HG03196 (cell line): ENCODE measurements at regions not wholly inside any gene's neighbourhood (a gene's known extent, or its start where the extent isn't known, plus 50 kb on each side); places are given as distances from the start of the nearest gene placed in this dataset.

Source experiments
- ATAC-seq: cut with Tn5 transposase; IDR thresholded peaks from one replicate; pipeline ENCODE4 v1.9.1; 2021; ENCODE audit not compliant: unreplicated experiment

GRCh38 chr1:83596331-83596730 is 402.6 kb downstream of the TTLL7 start:
- no peak for ATAC-seq

DNA sequence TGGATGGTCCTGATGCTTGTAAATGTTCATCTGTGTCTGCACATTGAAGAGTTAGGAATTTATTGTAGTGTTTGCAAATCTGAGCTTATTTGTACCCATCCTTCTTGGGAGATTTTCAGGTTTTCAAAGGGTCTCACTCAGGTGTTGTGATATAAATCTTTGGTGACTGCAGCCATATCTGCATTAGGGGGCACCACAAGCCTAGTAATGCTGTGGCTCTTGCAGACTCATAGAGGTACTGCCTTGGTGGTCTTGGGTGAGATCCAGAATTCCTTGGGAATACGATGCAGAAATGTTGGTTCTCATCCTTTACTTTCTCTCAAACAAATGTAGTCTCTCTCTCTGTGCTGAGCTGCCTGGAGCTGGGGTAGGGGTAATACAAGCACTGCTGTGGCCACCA is 405.9 kb downstream of the TTLL7 start:
- no peak for ATAC-seq

GRCh38 chr1:83588140-83588539 is 410.8 kb downstream of the TTLL7 start:
- ATAC-seq = no peak

- no peak for ATAC-seq
Measured at GRCh38 chr1:83583351-83584014, 415.4 kb downstream of the TTLL7 start.

GRCh38 chr1:83581747-83582146 is 417.2 kb downstream of the TTLL7 start:
- no peak for ATAC-seq

DNA sequence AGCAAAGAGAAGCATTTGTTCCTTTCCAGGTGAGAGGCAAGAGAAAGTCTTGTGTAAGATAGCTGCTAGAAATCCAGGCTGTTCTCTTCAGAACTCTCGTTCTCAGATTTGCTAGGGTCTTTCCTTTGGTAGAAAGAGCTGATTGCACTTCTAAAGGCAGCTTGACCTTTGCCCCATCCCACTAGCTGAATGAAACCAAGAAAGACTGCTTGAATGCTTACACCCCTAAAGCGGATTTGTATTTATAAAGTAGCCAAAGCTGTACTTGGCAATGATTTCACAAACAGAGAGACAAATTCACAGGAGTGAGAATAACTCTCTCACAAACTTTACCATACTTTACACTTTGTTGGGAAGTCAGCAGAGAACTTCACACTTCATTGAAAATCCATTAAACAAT is 424.1 kb downstream of the TTLL7 start:
- ATAC-seq = no peak

- no peak for ATAC-seq
Measured at GRCh38 chr1:83573776-83574175, 425.2 kb downstream of the TTLL7 start.

- no peak for ATAC-seq
Measured at GRCh38 chr1:83571536-83571935, 427.4 kb downstream of the TTLL7 start.

DNA sequence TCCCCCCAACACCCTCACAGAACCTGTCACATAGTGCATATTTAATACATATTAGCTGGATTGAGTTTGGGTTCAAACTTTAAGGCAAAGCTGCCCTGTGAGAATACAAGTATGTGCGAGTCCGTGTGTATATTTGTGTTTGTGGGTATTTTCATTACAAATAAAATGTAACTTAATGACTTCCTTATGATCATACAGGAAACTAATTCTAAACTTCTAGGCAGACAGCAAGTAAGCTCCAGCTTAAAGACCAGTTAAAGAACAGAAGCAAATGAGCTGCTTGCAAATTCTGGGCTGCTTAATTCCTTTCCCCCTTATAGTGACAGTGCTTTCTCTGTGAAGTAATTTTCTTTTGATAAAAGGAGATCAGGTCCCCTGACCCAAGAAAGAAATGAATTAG is 437.6 kb downstream of the TTLL7 start:
- no peak for ATAC-seq

- ATAC-seq = no peak
Measured at GRCh38 chr1:83559129-83559840, 439.6 kb downstream of the TTLL7 start.

DNA sequence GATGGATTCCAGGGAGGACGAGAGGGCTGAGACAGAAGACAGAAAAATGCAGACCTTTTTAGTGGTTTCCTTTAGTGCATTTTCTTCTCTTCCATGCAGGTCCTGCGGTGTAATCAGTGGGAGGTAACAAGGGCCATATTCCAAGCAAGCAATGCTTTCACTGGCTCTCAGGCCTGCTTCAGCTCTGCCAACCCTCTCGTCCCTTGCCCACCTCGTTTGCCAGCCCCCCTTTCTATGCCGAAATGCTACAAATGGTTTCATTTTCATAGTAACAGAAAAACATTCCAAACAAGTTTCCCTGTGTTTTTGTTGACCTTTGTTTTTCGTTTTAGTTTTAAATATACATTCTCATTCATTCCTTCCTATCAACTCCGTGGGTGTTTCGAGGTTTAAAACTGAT is 443.1 kb downstream of the TTLL7 start:
- ATAC-seq = no peak

GRCh38 chr1:83554174-83554573 is 444.8 kb downstream of the TTLL7 start:
- no peak for ATAC-seq

- no peak for ATAC-seq
Measured at GRCh38 chr1:83552820-83553219, 446.1 kb downstream of the TTLL7 start.

GRCh38 chr1:83548311-83548710 is 450.6 kb downstream of the TTLL7 start:
- ATAC-seq = no peak

DNA sequence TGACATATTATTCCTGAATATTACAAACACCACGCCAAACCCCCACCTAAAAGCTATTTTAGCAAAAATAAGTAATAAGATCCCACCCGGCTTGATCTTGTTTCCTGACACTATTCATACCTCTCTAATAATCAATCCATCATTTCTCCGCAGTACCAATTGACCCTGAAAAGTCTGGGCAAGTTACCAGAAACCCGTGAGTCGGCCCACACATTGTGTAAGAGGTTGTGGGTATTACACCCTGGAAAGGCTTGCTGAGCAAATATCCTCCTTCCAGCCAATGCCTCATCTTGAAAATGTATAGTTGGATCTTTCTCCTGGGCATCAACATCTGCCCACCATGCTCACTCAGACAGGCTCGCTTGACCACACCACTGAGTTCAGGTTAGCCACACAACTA is 451.0 kb downstream of the TTLL7 start:
- no peak for ATAC-seq

GRCh38 chr1:83546874-83547273 is 452.1 kb downstream of the TTLL7 start:
- no peak for ATAC-seq

GRCh38 chr1:83545066-83545862 is 453.7 kb downstream of the TTLL7 start:
- ATAC-seq = no peak

DNA sequence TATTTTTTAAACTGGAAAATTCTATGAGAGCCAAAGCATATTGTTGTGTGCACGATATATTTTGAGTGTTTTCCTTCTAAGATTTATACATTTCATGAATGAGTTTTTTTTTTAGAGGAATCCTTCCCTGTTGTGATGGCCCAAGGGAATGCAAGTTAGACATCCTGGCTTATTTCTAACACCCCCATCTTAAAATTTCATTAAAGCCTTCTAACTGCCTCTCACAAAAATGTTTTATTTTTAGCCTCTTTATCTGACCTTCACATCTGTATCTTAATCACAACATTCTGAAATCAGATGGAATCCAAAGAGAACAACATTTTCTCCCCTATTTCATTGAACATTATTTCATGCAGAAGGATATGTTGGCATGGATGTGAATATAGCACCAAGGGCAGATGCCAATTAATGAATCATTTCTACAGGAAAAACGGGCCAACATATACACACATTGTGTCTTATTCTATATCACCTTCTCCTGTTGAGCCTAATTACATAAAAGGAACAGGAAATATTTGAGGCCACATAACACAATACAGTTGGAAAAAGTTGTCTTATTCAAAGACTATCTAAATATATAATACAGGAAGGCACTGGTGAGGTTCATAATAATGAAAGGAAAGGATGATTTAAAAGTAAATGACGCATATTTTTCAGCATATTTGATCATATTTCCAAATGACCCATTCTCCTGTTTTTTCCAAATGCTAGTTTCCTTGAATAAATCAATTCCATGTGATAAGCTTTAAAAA is 455.5 kb downstream of the TTLL7 start:
- ATAC-seq = no peak

DNA sequence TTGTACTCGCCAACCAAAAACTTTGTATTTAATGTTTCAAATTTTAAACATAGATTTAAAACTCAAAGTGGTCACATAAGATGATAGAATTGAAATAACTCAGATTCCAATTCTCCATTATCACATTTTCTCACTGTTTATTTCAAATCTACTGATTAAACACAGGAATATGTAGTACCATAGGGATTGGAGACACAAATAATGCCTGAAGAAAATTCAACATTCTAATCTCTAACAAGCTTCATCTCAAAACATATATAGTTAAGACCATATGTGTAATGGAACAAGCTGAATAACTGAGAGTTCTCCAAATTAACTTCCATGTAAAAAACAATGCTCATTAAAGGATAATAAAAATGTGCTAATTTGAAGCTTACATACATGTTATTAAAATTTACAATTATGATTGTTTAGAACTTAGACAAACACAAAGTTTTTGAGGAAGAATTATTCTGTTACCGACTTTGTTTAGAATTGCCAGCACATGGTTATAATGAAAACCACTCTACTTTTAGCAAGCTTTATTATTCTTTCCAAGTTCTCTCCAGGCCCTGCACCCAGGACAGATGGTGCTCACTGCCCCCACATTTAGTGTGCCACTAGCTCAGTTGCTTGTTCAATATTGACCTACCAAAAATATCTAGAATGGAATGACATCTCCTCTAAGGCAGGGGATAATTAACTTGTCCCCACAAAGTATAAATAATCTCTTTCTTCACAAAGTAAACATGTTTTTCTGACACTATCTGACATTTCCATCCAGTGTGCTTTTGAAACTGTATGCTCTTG is 467.2 kb downstream of the TTLL7 start:
- ATAC-seq = no peak

DNA sequence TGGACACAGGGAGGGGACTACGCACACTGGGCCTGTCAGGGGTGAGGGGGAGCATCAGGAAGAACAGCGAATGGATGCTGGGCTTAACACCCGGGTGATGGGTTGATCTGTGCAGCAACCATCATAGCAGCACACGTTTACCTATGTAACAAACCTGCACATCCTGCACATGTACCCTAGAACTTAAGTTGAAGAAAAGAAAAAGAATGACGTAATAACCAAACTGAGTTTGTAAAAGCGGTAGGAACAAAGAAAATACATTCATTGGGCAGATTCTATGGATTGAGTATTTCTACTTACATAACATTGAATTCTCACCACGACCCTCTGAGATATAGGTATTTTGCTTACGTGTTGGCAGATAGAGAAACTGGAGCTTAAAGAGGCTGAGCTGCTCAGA is 468.4 kb downstream of the TTLL7 start:
- ATAC-seq = no peak

DNA sequence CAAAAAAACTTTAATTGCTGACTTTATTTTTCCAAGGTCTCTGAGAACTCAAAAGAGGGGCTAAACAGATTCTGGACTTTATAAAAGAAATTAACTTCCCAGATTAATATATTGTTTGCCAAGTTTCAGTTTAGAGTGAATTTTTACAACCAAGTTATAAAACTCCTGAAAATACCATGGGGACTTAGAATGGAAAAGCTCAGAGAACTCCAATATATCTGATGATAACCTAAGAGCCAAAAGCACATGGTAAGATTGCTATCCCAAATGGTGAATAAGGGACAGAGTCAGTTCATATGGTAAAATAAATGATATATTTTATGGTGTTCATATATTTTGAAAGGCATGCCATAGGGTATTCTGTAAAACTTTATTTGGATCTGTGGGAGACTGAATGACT is 470.9 kb downstream of the TTLL7 start:
- no peak for ATAC-seq
